Keratinocyte (primary cell): ENCODE measurements at regions not wholly inside any gene's neighbourhood (a gene's known extent, or its start where the extent isn't known, plus 50 kb on each side); places are given as distances from the start of the nearest gene placed in this dataset.

ENCODE experiments used
- EZH2 ChIP-seq: IDR thresholded peaks from one replicate; pipeline ENCODE4 v1.6.1; 2012; ENCODE audit warnings: inconsistent platforms, mild to moderate bottlenecking, low read length, moderate library complexity
- TF ChIP-seq, protein P1 (sequence below), 3 experiments: IDR thresholded peaks in 1 of 3; conservative IDR thresholded peaks in 1 of 3; optimal IDR thresholded peaks in 1 of 3; 2 replicates in 2 of 3; 3 replicates in 1 of 3; pipeline versions ENCODE3 to v1.5.1; 2011; ENCODE audit warnings: low read length in 3 of 3, mild to moderate bottlenecking in 3 of 3, moderate library complexity in 2 of 3, control low read depth in 1 of 3, inconsistent platforms in 1 of 3; ENCODE audit not compliant: insufficient read depth in 2 of 3; ENCODE audit errors: extremely low read depth in 1 of 3

DNA sequence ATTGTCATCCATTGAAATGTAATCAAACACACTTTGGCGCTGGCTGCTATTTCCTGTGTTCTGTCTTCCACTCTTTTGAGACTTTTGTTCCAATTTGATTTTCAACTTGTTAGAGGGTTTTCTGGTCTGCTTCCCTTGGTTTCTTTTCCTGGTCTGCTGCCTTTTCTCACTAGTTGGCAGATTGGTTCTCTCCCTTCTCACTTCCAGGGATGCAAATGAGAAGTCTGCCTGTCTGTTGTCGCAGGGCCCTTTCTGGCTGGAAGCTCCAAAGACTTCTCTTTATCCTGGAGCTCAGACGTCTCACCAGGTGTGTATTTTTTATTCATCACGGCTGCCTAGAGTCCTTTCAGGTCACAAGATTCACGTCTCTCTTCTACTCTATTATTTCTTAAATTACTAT is 84.0 kb downstream of the RPS6KA4 start:
- TF ChIP-seq, protein P1, sequence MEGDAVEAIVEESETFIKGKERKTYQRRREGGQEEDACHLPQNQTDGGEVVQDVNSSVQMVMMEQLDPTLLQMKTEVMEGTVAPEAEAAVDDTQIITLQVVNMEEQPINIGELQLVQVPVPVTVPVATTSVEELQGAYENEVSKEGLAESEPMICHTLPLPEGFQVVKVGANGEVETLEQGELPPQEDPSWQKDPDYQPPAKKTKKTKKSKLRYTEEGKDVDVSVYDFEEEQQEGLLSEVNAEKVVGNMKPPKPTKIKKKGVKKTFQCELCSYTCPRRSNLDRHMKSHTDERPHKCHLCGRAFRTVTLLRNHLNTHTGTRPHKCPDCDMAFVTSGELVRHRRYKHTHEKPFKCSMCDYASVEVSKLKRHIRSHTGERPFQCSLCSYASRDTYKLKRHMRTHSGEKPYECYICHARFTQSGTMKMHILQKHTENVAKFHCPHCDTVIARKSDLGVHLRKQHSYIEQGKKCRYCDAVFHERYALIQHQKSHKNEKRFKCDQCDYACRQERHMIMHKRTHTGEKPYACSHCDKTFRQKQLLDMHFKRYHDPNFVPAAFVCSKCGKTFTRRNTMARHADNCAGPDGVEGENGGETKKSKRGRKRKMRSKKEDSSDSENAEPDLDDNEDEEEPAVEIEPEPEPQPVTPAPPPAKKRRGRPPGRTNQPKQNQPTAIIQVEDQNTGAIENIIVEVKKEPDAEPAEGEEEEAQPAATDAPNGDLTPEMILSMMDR (optimal IDR thresholded peaks at IDR 0.05 in 1 of 3, IDR thresholded peaks at IDR 0.05 in 1 of 3, conservative IDR thresholded peaks at IDR 0.05 in 1 of 3; ENCODE audit: extremely low read depth in 1 of 3, insufficient read depth in 2 of 3, low read length in 3 of 3) = no peak
- no peak for TF ChIP-seq EZH2
